IMR-90 (cell line): ENCODE measurements at regions not wholly inside any gene's neighbourhood (a gene's known extent, or its start where the extent isn't known, plus 50 kb on each side); places are given as distances from the start of the nearest gene placed in this dataset.

Source experiments
- ATAC-seq: fragments of 200-7000 bp; cut with Tn5 transposase; 2 replicates; pipeline ENCODE4 v1.9.1; 2020; ENCODE audit warnings: low read depth, mild to moderate bottlenecking, moderate library complexity
- BruUV-seq: library from RNA; stranded (reverse); fragments of 400-500 nt; replicated peaks from 2 replicates; lab custom pipeline; 2021; lab: Mats Ljungman, UMichigan
- CTCF ChIA-PET: fragments of 300-600 bp; formaldehyde crosslinking; extraction: SDS; loops from one replicate; lab custom pipeline; 2021; ENCODE audit warnings: antibody characterized with exemption; lab: Yijun Ruan, JAX
- POLR2A ChIA-PET: fragments of 300-600 bp; sonication (Branson Sonifier 250); formaldehyde crosslinking; loops from one replicate; lab custom pipeline; 2022; ENCODE audit warnings: antibody characterized with exemption; ENCODE audit not compliant: unreplicated experiment; lab: Charles Lee
- DNase-seq: peaks from one replicate; pipeline ENCODE4 v3.0.0; 2013
- H2AFZ ChIP-seq: replicated peaks from 2 replicates; pipeline ENCODE3; 2013; ENCODE audit warnings: low read length, mild to moderate bottlenecking; ENCODE audit not compliant: poor library complexity
- H2AK5ac ChIP-seq: 2 replicates; pipeline ENCODE4 v1.6.1; 2013; ENCODE audit warnings: low read depth, low read length, inconsistent platforms
- H2AK9ac ChIP-seq: replicated peaks from 2 replicates; pipeline ENCODE3; 2013; ENCODE audit warnings: mild to moderate bottlenecking, low read depth, low read length, moderate library complexity; ENCODE audit not compliant: poor library complexity
- H2BK120ac ChIP-seq: 2 replicates; pipeline ENCODE4 v1.6.1; 2013; ENCODE audit warnings: low read depth, low read length, inconsistent platforms
- H2BK15ac ChIP-seq: 3 replicates; pipeline ENCODE4 v1.6.1; 2013; ENCODE audit warnings: low read depth, low read length, inconsistent platforms
- H2BK20ac ChIP-seq: 2 replicates; pipeline ENCODE4 v1.6.1; 2013; ENCODE audit warnings: low read depth, mild to moderate bottlenecking, inconsistent platforms, low read length, moderate library complexity
- H2BK5ac ChIP-seq: 2 replicates; pipeline ENCODE4 v1.6.1; 2013; ENCODE audit warnings: mild to moderate bottlenecking, low read depth, low read length, inconsistent platforms; ENCODE audit not compliant: poor library complexity, severe bottlenecking
- H3K14ac ChIP-seq: replicated peaks from 2 replicates; pipeline ENCODE4 v1.6.1; 2013; ENCODE audit warnings: low read depth, low read length, inconsistent platforms
- H3K18ac ChIP-seq: 2 replicates; pipeline ENCODE4 v1.6.1; 2013; ENCODE audit warnings: low read depth, low read length, control low read depth
- H3K23ac ChIP-seq: 2 replicates; pipeline ENCODE4 v1.6.1; 2013; ENCODE audit warnings: low read depth, low read length, inconsistent platforms
- H3K27ac ChIP-seq: 2 replicates; pipeline ENCODE4 v1.5.1; 2013; ENCODE audit warnings: mild to moderate bottlenecking, control low read depth, low read length; ENCODE audit not compliant: insufficient read depth
- H3K27me3 ChIP-seq: 2 replicates; pipeline ENCODE4 v1.6.1; 2013; ENCODE audit warnings: low read length; ENCODE audit not compliant: control insufficient read depth, insufficient read depth
- H3K36me3 ChIP-seq: 2 replicates; pipeline ENCODE4 v1.6.1; 2013; ENCODE audit warnings: low read length, mixed read lengths; ENCODE audit not compliant: control insufficient read depth, insufficient read depth
- H3K4ac ChIP-seq: 2 replicates; pipeline ENCODE4 v1.6.1; 2013; ENCODE audit warnings: low read depth, low read length, inconsistent platforms
- H3K4me1 ChIP-seq: 2 replicates; pipeline ENCODE4 v1.6.1; 2013; ENCODE audit warnings: low read length, mixed read lengths; ENCODE audit not compliant: control insufficient read depth, insufficient read depth
- H3K4me2 ChIP-seq: 2 replicates; pipeline ENCODE4 v1.6.1; 2013; ENCODE audit warnings: low read depth, mild to moderate bottlenecking, control low read depth, low read length, moderate library complexity
- H3K4me3 ChIP-seq: 2 replicates; pipeline ENCODE4 v1.5.1; 2013; ENCODE audit warnings: low read depth, mild to moderate bottlenecking, control low read depth, low read length, moderate library complexity; ENCODE audit not compliant: insufficient read depth
- H3K56ac ChIP-seq: 2 replicates; pipeline ENCODE4 v1.6.1; 2013; ENCODE audit warnings: low read length, inconsistent platforms; ENCODE audit not compliant: insufficient read depth; ENCODE audit errors: extremely low read depth
- H3K79me1 ChIP-seq, 2 experiments: 2 replicates each; pipeline ENCODE4 v1.6.1; 2013; ENCODE audit warnings: low read length in 2 of 2, inconsistent platforms in 1 of 2, low read depth in 1 of 2
- H3K9ac ChIP-seq: 2 replicates; pipeline ENCODE4 v1.6.1; 2013; ENCODE audit warnings: low read depth, low read length, control low read depth
- H3K9me1 ChIP-seq: 2 replicates; pipeline ENCODE4 v1.6.1; 2013; ENCODE audit warnings: low read length, inconsistent platforms; ENCODE audit not compliant: insufficient read depth
- H3K9me3 ChIP-seq: 2 replicates; pipeline ENCODE4 v1.6.1; 2013; ENCODE audit warnings: low read length; ENCODE audit not compliant: control insufficient read depth, insufficient read depth
- H4K20me1 ChIP-seq: 2 replicates; pipeline ENCODE4 v1.6.1; 2013; ENCODE audit warnings: low read length, inconsistent platforms; ENCODE audit not compliant: insufficient read depth
- H4K5ac ChIP-seq: 2 replicates; pipeline ENCODE4 v1.6.1; 2013; ENCODE audit warnings: mild to moderate bottlenecking, low read depth, low read length, control low read depth
- H4K8ac ChIP-seq, 2 experiments: 2 replicates each; pipeline ENCODE4 v1.6.1; 2013; ENCODE audit warnings: low read depth in 2 of 2, low read length in 2 of 2, control low read depth in 1 of 2, inconsistent platforms in 1 of 2
- H4K91ac ChIP-seq: 2 replicates; pipeline ENCODE4 v1.6.1; 2013; ENCODE audit warnings: low read depth, low read length, inconsistent platforms; ENCODE audit not compliant: insufficient read depth
- BHLHE40 ChIP-seq: fragments of 150-350 bp; IDR thresholded peaks from 2 replicates; pipeline ENCODE4 v1.6.1; 2016; ENCODE audit warnings: mild to moderate bottlenecking, low read depth, low read length
- CEBPB ChIP-seq: IDR thresholded peaks from 2 replicates; pipeline ENCODE4 v1.6.1; 2012; ENCODE audit warnings: low read depth, low read length, improper control_type of control experiment
- CTCF ChIP-seq: conservative IDR thresholded peaks from 2 replicates; pipeline ENCODE4 v1.5.1; 2012; ENCODE audit warnings: mild to moderate bottlenecking, low read depth, low read length, improper control_type of control experiment
- ELK1 ChIP-seq: fragments of 150-350 bp; IDR thresholded peaks from 2 replicates; pipeline ENCODE4 v1.6.1; 2016; ENCODE audit warnings: low read depth, mild to moderate bottlenecking, low read length, moderate library complexity, borderline replicate concordance
- FOS ChIP-seq: fragments of 150-350 bp; IDR thresholded peaks from 2 replicates; pipeline ENCODE4 v1.6.1; 2016; ENCODE audit warnings: low read depth, low read length
- MAFK ChIP-seq: IDR thresholded peaks from 2 replicates; pipeline ENCODE4 v1.6.1; 2012; ENCODE audit warnings: low read depth, low read length, improper control_type of control experiment
- MAZ ChIP-seq: IDR thresholded peaks from 2 replicates; pipeline ENCODE4 v1.6.1; 2012; ENCODE audit warnings: low read depth, mild to moderate bottlenecking, low read length, improper control_type of control experiment, moderate library complexity, borderline replicate concordance
- MXI1 ChIP-seq: IDR thresholded peaks from 2 replicates; pipeline ENCODE4 v1.6.1; 2012; ENCODE audit warnings: low read depth, mild to moderate bottlenecking, low read length, moderate library complexity, borderline replicate concordance
- NFE2L2 ChIP-seq: fragments of 150-350 bp; IDR thresholded peaks from 2 replicates; pipeline ENCODE4 v1.6.1; 2016; ENCODE audit warnings: low read depth, mild to moderate bottlenecking, low read length
- POLR2A ChIP-seq: IDR thresholded peaks from 2 replicates; pipeline ENCODE4 v1.6.1; 2012; ENCODE audit warnings: mild to moderate bottlenecking, low read depth, low read length
- RAD21 ChIP-seq: IDR thresholded peaks from 2 replicates; pipeline ENCODE4 v1.6.1; 2012; ENCODE audit warnings: low read length, improper control_type of control experiment
- RCOR1 ChIP-seq: IDR thresholded peaks from 2 replicates; pipeline ENCODE4 v1.6.1; 2012; ENCODE audit warnings: mild to moderate bottlenecking, low read length, improper control_type of control experiment; ENCODE audit not compliant: insufficient replicate concordance
- RFX5 ChIP-seq: IDR thresholded peaks from 2 replicates; pipeline ENCODE4 v1.8.0; 2012; ENCODE audit warnings: low read depth, mild to moderate bottlenecking, low read length, moderate library complexity
- SMC3 ChIP-seq: fragments of 150-350 bp; IDR thresholded peaks from 2 replicates; pipeline ENCODE4 v1.6.1; 2016; ENCODE audit warnings: low read depth, mild to moderate bottlenecking, antibody characterized with exemption, low read length, moderate library complexity
- USF2 ChIP-seq: fragments of 150-350 bp; IDR thresholded peaks from 2 replicates; pipeline ENCODE4 v1.6.1; 2017; ENCODE audit warnings: mild to moderate bottlenecking, antibody characterized with exemption, low read length, low read depth
- WGBS, 2 experiments: methylation state at CpG; one replicate each; pipeline versions ENCODE4 v1.1.5 to v1.1.7; 2013; ENCODE audit warnings: missing lambda C conversion rate in 2 of 2; ENCODE audit not compliant: insufficient read length in 1 of 2; ENCODE audit errors: extremely low coverage in 2 of 2; 5-methylcytosine and 5-hydroxymethylcytosine counted together
- dilution Hi-C: fragments of 300-500 bp; cut with HindIII; formaldehyde crosslinking; loops from one replicate; pipeline ENCODE4 v1.14.3; 2018; ENCODE audit warnings: low sequenced_read_pairs; ENCODE audit not compliant: unreplicated experiment
- in situ Hi-C: fragments of 300-500 bp; cut with MboI; formaldehyde crosslinking; loops from 3 replicates; pipeline ENCODE4 v1.14.3; 2019; ENCODE audit warnings: low sequenced_read_pairs, inconsistent platforms, mixed read lengths
- intact Hi-C: fragments of 100-400 bp; cut with micrococcal nuclease; formaldehyde crosslinking; loops from 2 replicates; pipeline ENCODE4 v1.10.0; 2022

- intact Hi-C loops, result no loop called here
- Histone ChIP-seq H2BK15ac (no peak overlapping the region), H2BK5ac (no peak overlapping the region), H3K4me2 (no peak overlapping the region), H3K4me1 (peaks cover 45% of the 10 kb centered on the region), H3K4me3 (no peak overlapping the region), H3K9ac (no peak overlapping the region), H3K23ac (no peak overlapping the region), H4K20me1 (peaks cover 96% of the 10 kb centered on the region), H3K4ac (no peak overlapping the region), H3K27ac (no peak overlapping the region), H4K91ac (no peak overlapping the region), H2AK5ac (no peak overlapping the region), H2AK9ac (no peak overlapping the region), H3K9me3 (no peaks in the 10 kb centered on the region), H4K5ac (no peak overlapping the region), H3K56ac (no peak overlapping the region), H4K8ac (no peak overlapping the region), H3K14ac (no peak overlapping the region), H3K79me1 (peaks cover 31 to 93% of the 10 kb centered on the region in 2 experiments), H2BK20ac (no peak overlapping the region), H3K9me1 (peaks cover 30% of the 10 kb centered on the region), H3K27me3 (no peaks in the 10 kb centered on the region), H2BK120ac (no peak overlapping the region), H3K36me3 (peaks cover 9% of the 10 kb centered on the region; the same call in 1 of the 2 replicates), H3K18ac (no peak overlapping the region), H2AFZ (no peak overlapping the region)
- TF ChIP-seq CTCF (no peak), MAFK (no peak), USF2 (no peak), CEBPB (no peak), MAZ (no peak), SMC3 (no peak), RAD21 (no peak), POLR2A (no peak), FOS (no peak), BHLHE40 (no peak), MXI1 (no peak), RFX5 (no peak), RCOR1 (no peak), ELK1 (no peak), NFE2L2 (no peak)
- ChIA-PET CTCF (no interaction called here), POLR2A (no interaction called here)
- no TSS peak for BruUV-seq
- no CpG with 5 or more reads among the region's 11 CpGs for WGBS, 2 experiments
- in situ Hi-C loops, result no loop called here
- ATAC-seq (no peak), DNase-seq (no peak)
- dilution Hi-C loops, result no loop called here
Observed at GRCh38 chr17:77441940-77442339, 301.2 kb downstream of the SEC14L1 start.
